ENCODE measurements at regions not wholly inside any gene's neighbourhood (a gene's known extent, or its start where the extent isn't known, plus 50 kb on each side); places are given as distances from the start of the nearest gene placed in this dataset.

DNA sequence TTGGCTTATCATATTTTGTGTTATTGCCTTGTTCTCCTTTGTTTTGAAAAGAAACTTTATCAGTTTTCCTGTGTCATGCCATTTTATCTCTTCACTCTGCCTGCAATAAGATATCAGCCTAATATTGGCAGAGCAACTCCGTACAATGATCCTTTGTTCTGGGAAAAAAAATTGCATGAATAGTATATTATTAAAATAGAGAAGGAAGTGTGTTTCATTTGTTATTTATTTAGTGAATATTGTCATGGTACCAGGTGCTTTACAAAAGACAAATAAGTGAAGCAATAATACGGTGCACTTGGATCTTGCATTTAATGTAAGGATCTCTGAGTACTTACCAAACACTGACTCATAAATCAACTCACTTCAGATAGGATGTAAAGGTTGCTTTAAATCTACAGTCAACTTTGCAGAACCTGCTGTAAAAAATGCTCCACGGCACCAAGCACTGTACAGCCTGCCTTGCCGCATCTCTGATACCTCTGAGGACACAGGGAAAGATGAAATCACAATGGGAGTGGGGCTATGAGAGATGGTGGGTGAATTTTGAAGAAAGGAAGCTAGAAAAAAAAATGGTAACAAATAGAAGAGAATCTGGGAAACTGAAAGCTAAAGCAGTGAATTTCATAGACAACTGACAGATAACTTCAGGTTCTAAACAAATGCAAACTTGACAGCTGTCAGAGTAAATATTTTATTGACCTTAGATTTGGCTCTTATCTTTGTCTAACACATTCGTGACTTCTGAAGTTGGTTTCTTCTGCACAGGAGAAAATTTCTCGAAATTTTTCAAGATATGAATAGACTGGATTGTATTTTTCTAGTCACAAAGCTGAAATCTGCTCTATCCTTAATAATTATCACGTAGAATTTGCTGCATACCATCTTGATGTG is 232.1 kb downstream of the ENC1 start:
- no peak overlapping the region for H3K4me3 ChIP-seq (ENCODE audit: low read length)
- no peak for DNase-seq (ENCODE audit: low read depth)
- TF ChIP-seq, protein P1, sequence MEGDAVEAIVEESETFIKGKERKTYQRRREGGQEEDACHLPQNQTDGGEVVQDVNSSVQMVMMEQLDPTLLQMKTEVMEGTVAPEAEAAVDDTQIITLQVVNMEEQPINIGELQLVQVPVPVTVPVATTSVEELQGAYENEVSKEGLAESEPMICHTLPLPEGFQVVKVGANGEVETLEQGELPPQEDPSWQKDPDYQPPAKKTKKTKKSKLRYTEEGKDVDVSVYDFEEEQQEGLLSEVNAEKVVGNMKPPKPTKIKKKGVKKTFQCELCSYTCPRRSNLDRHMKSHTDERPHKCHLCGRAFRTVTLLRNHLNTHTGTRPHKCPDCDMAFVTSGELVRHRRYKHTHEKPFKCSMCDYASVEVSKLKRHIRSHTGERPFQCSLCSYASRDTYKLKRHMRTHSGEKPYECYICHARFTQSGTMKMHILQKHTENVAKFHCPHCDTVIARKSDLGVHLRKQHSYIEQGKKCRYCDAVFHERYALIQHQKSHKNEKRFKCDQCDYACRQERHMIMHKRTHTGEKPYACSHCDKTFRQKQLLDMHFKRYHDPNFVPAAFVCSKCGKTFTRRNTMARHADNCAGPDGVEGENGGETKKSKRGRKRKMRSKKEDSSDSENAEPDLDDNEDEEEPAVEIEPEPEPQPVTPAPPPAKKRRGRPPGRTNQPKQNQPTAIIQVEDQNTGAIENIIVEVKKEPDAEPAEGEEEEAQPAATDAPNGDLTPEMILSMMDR (conservative IDR thresholded peaks at IDR 0.05; ENCODE audit: low read depth, low read length) = no peak

GRCh38 chr5:74407701-74408100 is 232.8 kb downstream of the ENC1 start:
- TF ChIP-seq, protein P1 (conservative IDR thresholded peaks at IDR 0.05; ENCODE audit: low read depth, low read length) = no peak
- no peak overlapping the region for H3K4me3 ChIP-seq (ENCODE audit: low read length)
- no peak for DNase-seq (ENCODE audit: low read depth)

DNA sequence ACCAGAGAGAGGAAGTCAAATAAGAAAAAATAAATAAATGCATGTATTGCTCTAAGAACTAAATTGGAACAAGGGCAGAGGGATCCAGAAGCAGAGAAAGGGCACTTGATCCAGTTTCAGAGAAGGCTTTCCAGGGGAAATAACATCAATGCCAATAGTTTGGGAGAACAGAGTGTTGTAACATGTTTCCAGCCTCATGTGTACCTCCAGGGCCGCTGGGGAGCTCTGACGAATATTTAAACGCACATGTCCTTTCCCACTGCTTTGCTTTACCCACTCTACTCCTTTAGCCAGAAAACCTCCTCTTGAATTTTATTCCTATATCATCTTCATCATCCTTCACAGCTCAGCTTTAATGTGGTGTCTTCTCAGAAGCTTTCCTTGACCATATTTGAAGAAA is 233.7 kb downstream of the ENC1 start:
- TF ChIP-seq, protein P1 (conservative IDR thresholded peaks at IDR 0.05; ENCODE audit: low read depth, low read length) = no peak

DNA sequence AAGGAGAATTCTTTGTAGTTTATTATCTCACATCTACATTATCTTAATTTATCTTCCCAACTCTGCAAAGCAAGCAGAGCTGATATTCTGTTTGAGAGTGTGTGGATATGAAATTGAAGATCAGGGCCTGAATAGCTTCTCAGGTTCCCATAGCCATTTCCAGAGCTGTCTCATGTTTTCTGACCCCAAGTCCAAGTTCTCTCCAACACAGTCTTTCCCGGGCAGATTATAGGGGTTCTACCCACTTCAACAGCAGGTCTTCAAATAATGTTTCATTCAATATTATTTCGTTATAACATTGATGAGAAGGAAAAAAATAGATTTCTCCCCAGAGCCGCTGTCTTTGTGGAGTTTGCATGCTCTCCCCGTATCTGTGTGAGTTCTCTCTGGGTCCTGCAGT is 234.9 kb downstream of the ENC1 start:
- no peak for DNase-seq (ENCODE audit: low read depth)
- TF ChIP-seq, protein P1 (conservative IDR thresholded peaks at IDR 0.05; ENCODE audit: low read depth, low read length) = no peak
- no peak overlapping the region for H3K4me3 ChIP-seq (ENCODE audit: low read length)

More for the DNA sequence above, 233.7 kb downstream of the ENC1 start:
- no peak overlapping the region for H3K4me3 ChIP-seq (ENCODE audit: low read length)
- DNase-seq (ENCODE audit: low read depth) = no peak

GRCh38 chr5:74404574-74405508 is 235.7 kb downstream of the ENC1 start:
- no peak for DNase-seq (ENCODE audit: low read depth)
- TF ChIP-seq, protein P1 (conservative IDR thresholded peaks at IDR 0.05; ENCODE audit: low read depth, low read length) = no peak
- H3K4me3 ChIP-seq (ENCODE audit: low read length) = no peak overlapping the region

- H3K4me3 ChIP-seq (ENCODE audit: low read length) = no peak overlapping the region
- TF ChIP-seq, protein P1 (conservative IDR thresholded peaks at IDR 0.05; ENCODE audit: low read depth, low read length) = no peak
These were observed 236.8 kb downstream of the ENC1 start for GRCh38 chr5:74403771-74404170.

More at GRCh38 chr5:74403771-74404170, 236.8 kb downstream of the ENC1 start:
- no peak for DNase-seq (ENCODE audit: low read depth)
